ENCODE measurements at regions not wholly inside any gene's neighbourhood (a gene's known extent, or its start where the extent isn't known, plus 50 kb on each side); places are given as distances from the start of the nearest gene placed in this dataset.

DNA sequence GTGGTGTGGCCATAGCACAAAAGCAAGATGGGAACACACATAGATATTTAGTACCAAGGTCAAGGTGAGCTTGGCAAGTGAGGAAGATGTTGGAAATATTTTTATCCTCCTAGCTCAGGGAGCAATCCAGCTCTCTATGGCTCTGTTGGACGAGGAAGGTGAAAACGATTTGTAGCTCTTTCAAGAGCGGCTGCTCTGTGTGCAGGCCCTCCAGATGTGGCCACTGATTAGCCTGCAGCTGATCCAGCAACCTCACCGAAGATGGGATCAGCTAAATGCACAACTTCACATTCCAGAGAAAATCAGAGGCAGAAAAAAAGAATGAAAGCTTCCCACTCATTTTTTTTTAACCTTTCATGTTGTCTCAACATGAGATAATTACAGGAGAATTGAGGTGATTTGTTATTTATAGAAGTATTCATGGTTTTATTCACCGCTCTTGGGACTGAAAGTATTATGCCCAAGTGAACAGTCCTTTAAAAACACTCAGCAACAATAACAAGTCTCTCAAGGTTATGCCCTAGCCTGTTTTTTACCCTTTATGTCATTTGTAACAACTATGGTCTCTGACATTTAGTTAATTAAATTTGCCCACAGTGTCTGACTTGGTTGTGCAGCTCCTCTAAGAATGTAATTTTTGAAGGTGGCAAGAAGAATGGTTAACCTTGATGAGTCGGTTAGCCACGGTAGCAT is 213.6 kb upstream of the ADARB2 start:
- ATAC-seq (no peak), DNase-seq (no peak)
- Histone ChIP-seq H3K9me3 (peaks cover 26% of the 10 kb centered on the region), H3K4me3 (no peak overlapping the region), H3K4me1 (ENCODE audit: low read depth) (no peaks in the 10 kb centered on the region), H3K36me3 (ENCODE audit: low read depth) (no peaks in the 10 kb centered on the region)
- intact Hi-C loops (cut with DNase I, micrococcal nuclease) = no loop called here
- TF ChIP-seq, protein P1, sequence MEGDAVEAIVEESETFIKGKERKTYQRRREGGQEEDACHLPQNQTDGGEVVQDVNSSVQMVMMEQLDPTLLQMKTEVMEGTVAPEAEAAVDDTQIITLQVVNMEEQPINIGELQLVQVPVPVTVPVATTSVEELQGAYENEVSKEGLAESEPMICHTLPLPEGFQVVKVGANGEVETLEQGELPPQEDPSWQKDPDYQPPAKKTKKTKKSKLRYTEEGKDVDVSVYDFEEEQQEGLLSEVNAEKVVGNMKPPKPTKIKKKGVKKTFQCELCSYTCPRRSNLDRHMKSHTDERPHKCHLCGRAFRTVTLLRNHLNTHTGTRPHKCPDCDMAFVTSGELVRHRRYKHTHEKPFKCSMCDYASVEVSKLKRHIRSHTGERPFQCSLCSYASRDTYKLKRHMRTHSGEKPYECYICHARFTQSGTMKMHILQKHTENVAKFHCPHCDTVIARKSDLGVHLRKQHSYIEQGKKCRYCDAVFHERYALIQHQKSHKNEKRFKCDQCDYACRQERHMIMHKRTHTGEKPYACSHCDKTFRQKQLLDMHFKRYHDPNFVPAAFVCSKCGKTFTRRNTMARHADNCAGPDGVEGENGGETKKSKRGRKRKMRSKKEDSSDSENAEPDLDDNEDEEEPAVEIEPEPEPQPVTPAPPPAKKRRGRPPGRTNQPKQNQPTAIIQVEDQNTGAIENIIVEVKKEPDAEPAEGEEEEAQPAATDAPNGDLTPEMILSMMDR (IDR thresholded peaks at IDR 0.05) = no peak

DNA sequence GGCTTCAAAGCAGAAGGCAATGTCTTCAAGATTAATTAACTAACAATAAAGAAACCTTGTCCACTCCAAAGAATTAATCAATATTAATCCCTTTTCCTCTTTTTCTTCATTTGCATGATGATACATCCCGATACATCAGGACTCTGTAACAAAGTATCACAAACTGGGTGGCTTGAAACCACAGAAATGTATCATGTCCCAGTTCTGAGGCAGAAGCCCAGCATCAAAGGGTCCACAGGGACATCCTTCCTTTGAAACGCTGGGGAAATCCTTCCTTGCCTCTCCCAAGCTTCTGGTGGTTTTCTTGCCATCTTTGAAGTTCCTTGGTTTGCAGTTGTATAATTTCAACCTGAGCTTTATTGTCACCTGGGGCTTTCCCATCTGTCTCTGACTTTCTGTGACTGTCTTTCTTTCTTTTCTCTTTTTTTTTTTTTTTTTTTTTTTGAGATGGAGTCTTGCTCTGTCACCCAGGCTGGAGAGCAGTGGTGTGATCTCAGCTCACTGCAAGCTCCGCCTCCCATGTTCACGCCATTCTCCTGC is 210.2 kb upstream of the ADARB2 start:
- TF ChIP-seq, protein P1 (IDR thresholded peaks at IDR 0.05) = no peak
- H3K9me3 ChIP-seq = peaks cover 21% of the 10 kb centered on the region
- H3K36me3 ChIP-seq (ENCODE audit: low read depth) = no peaks in the 10 kb centered on the region
- H3K4me3 ChIP-seq = no peak overlapping the region
- ATAC-seq (no peak), DNase-seq (no peak)
- H3K4me1 ChIP-seq (ENCODE audit: low read depth) = no peaks in the 10 kb centered on the region
- intact Hi-C loops (cut with DNase I, micrococcal nuclease) = no loop called here

DNA sequence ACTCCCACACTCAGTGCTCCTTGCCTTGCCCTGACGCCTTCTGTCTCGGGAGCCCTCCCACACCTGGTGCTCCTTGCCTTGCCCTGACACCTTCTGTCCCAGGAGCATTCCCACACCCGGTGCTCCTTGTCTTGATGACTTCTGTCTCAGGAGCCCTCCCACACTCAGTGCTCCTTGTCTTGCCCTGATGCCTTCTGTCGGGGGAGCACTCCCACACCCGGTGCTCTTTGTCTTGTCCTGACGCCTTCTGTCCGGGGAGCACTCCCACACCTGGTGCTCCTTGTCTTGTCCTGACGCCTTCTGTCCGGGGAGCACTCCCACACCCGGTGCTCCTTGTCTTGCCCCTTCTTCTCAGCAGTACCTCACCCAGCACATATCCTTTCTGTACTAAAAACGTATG is 207.2 kb upstream of the ADARB2 start:
- DNase-seq (no peak), ATAC-seq (no peak)
- Histone ChIP-seq H3K9me3 (peaks cover 24% of the 10 kb centered on the region), H3K4me1 (ENCODE audit: low read depth) (no peaks in the 10 kb centered on the region), H3K36me3 (ENCODE audit: low read depth) (no peaks in the 10 kb centered on the region), H3K4me3 (no peak overlapping the region)
- intact Hi-C loops (cut with DNase I, micrococcal nuclease) = no loop called here
- TF ChIP-seq, protein P1 (IDR thresholded peaks at IDR 0.05) = no peak

DNA sequence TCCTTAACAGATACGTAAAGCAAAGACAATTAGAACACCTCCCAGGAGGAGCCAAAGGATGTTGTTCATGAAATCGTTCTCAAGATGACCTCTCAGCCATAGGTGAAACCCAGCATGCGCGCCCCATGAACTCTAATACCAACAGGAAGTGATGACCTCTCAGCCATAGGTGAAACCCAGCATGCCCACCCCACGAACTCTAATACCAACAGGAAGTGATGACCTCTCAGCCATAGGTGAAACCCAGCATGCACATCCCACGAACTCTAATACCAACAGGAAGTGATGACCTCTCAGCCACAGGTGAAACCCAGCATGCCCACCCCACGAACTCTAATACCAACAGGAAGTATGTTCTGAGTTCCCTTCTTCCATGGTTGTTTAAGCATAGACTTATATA is 205.2 kb upstream of the ADARB2 start:
- intact Hi-C loops (cut with DNase I, micrococcal nuclease) = no loop called here
- ATAC-seq (no peak), DNase-seq (no peak)
- Histone ChIP-seq H3K36me3 (ENCODE audit: low read depth) (no peaks in the 10 kb centered on the region), H3K9me3 (peaks cover 29% of the 10 kb centered on the region), H3K4me1 (ENCODE audit: low read depth) (no peaks in the 10 kb centered on the region), H3K4me3 (no peak overlapping the region)
- TF ChIP-seq, protein P1 (IDR thresholded peaks at IDR 0.05) = no peak

DNA sequence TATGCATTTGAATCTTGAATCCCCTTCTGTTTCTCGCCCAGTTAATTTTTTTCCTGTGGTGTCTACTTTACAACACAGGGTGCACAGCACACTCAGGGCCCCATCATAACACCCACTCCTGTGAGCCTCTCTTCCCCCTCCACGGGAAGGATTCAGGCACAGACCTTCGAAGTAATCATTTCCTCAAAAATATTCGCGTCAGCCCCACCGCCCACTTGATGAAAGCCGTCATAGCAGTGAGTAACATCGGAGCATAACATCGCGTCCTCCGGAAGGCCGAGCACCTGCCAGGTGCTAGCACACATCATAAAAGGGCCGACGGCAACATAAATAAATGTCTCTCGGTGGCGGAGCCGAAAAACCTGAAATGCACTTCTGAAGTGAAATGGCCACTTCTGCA is 201.7 kb upstream of the ADARB2 start:
- ATAC-seq (no peak), DNase-seq (no peak)
- TF ChIP-seq, protein P1 (IDR thresholded peaks at IDR 0.05) = no peak
- peaks cover 15% of the 10 kb centered on the region for H3K9me3 ChIP-seq
- no peak overlapping the region for H3K4me3 ChIP-seq
- H3K4me1 ChIP-seq (ENCODE audit: low read depth) = no peaks in the 10 kb centered on the region
- no peaks in the 10 kb centered on the region for H3K36me3 ChIP-seq (ENCODE audit: low read depth)
- intact Hi-C loops (cut with DNase I, micrococcal nuclease) = no loop called here

Data from mucosa of descending colon (tissue), 3 donors.